GM18909 (cell line): ENCODE measurements at regions not wholly inside any gene's neighbourhood (a gene's known extent, or its start where the extent isn't known, plus 50 kb on each side); places are given as distances from the start of the nearest gene placed in this dataset.
"Not testable (repeated sequence)": the region's sequence is repeated elsewhere in the genome, so short reads cannot be mapped to it uniquely, and the experiment has no call there.

Experiments
- ATAC-seq: cut with Tn5 transposase; IDR thresholded peaks from one replicate; pipeline ENCODE4 v1.9.1; 2021; ENCODE audit warnings: mild to moderate bottlenecking; ENCODE audit not compliant: unreplicated experiment, poor library complexity

GRCh38 chr2:216776066-216776850 lies 80.9 kb upstream of the IGFBP5 start:
- ATAC-seq: no peak

- no peak for ATAC-seq
Observed at GRCh38 chr2:216775043-216775453, 79.7 kb upstream of the IGFBP5 start.

DNA sequence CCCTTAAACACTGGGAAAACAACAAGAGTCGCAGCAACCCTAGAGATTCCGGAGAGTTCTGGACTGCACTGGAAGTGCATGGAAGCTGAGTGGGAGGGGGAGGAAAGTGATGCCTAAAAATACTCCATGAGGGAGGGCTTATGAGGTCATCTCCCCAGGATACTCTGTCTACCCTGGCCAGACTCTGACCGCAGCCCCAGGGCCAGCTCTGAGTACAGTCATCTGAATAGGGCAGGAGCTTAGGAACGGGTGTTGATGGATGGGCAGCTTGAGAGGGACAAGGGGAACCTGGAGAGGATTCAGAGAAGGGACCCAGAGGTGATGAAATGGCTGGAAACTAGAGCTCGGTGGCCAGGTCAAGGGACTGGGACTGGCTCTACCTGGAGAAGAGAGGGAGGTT lies 79.3 kb upstream of the IGFBP5 start:
- no peak for ATAC-seq

- ATAC-seq: no peak
Observed at GRCh38 chr2:216774180-216774579, 78.8 kb upstream of the IGFBP5 start.

GRCh38 chr2:216773072-216773471 lies 77.7 kb upstream of the IGFBP5 start:
- ATAC-seq: no peak

GRCh38 chr2:216770717-216771116 lies 75.4 kb upstream of the IGFBP5 start:
- no peak for ATAC-seq

GRCh38 chr2:216770050-216770449 lies 74.7 kb upstream of the IGFBP5 start:
- ATAC-seq: no peak

GRCh38 chr2:216769626-216770025 lies 74.3 kb upstream of the IGFBP5 start:
- no peak for ATAC-seq

DNA sequence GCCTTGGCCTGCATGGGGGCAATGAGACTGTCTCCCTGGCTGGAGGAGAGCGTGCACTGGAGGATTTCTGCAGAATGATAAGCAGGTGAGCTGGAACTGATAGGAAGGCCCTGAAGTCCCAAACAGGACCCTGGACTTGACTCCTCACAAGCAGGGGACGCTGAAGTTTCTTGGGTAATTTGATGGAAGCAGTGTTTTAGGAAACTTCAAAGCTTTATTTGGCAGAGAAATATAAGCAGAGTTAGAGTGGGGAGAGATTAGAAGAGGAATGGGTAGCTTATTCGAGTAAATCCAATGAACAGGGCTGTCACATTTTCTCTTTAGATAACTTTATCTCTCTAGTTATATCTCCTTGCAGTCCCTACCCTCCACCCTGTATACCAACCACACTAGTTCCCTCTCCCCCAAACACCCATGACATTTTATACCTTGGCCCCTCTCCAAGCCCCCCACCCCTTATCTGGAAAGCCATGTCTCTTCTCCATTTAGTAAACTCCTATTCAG lies 73.6 kb upstream of the IGFBP5 start:
- ATAC-seq: no peak

DNA sequence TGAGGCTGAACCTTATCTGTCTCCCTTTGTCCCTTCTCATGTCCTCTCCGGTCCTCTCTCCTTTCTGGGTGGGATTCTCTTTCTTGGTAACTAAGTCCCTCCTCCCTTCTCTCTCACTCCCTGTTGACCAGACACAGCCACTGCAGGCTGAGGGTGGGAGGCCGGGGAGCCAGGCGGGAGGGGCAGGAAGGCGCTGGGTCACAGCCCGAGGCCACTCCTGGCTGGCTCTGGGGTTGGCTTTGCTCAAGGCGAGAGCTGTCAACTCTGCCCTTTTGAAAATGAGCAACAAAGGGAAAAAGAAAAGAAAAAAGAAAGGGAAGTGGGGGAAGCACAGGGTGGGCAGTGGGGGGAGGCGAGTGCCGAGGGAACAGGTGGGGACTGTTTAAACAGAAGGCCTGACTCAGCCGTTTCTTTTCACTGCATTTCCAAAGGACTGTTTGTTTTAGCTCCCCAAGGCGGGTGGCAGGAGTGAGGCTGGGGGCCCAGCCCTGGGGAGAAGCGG lies 70.5 kb upstream of the IGFBP5 start:
- no peak for ATAC-seq

- ATAC-seq: no peak
Observed at GRCh38 chr2:216763396-216763795, 68.0 kb upstream of the IGFBP5 start.

- no peak for ATAC-seq
Observed at GRCh38 chr2:216761809-216762208, 66.5 kb upstream of the IGFBP5 start.

- no peak for ATAC-seq
Observed at GRCh38 chr2:216761133-216761532, 65.8 kb upstream of the IGFBP5 start.

- no peak for ATAC-seq
Observed at GRCh38 chr2:216758256-216759155, 63.2 kb upstream of the IGFBP5 start.

- no peak for ATAC-seq
Observed at GRCh38 chr2:216757532-216757931, 62.2 kb upstream of the IGFBP5 start.

GRCh38 chr2:216756435-216756834 lies 61.1 kb upstream of the IGFBP5 start:
- no peak for ATAC-seq

- no peak for ATAC-seq
Observed at GRCh38 chr2:216754812-216755211, 59.5 kb upstream of the IGFBP5 start.

- no peak for ATAC-seq
Observed at GRCh38 chr2:216754336-216754735, 59.0 kb upstream of the IGFBP5 start.

DNA sequence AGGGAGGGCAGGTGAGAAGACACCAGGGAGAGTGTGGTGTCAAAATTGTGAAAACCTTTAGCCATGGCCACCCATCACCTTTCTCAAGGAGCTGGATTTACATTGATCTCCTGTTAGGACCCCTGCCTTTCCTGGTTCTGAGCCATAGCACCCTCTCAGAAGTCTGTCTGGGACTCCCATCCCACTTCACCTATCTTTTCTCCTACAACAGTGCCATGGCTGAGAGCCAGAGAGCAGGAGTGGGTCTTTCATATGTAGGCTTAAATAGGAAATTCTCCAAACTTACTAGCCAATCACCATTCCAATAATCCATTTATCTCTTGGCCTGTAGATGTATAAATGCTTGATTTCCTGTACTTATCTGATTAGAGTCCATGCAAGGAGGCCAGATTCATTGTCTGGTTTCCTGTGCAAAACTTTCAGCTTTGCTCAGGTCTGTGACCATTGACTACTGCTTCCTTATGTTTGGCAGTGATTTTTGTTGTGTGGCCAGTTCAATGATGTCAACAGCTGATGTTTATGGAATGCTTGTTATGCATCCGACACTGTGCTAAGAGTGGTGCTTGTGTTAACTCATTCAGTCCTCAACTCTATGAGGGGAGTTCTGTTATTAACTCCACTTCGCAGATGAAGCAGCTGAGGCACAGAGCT lies 57.6 kb upstream of the IGFBP5 start:
- ATAC-seq: no peak

GRCh38 chr2:216750750-216751149 lies 55.4 kb upstream of the IGFBP5 start:
- not testable (repeated sequence) for ATAC-seq

- ATAC-seq: not testable (repeated sequence)
Observed at GRCh38 chr2:216746268-216746667, 50.9 kb upstream of the IGFBP5 start.
